Mesothelial cell of epicardium (in vitro differentiated cells): ENCODE measurements at regions not wholly inside any gene's neighbourhood (a gene's known extent, or its start where the extent isn't known, plus 50 kb on each side); places are given as distances from the start of the nearest gene placed in this dataset.

Experiments used
- DNase-seq, 2 experiments: peaks; one replicate each; pipeline ENCODE4 v3.0.0; 2021; ENCODE audit warnings: low spot score in 2 of 2; ENCODE audit not compliant: unreplicated experiment in 2 of 2
- H3K27ac Mint-ChIP-seq: 2 replicates; pipeline ENCODE4 v1.8.0; 2021; ENCODE audit warnings: mixed read lengths
- H3K27me3 Mint-ChIP-seq: 2 replicates; pipeline ENCODE4 v1.8.0; 2021; ENCODE audit warnings: low read depth, mixed read lengths
- H3K36me3 Mint-ChIP-seq: 2 replicates; pipeline ENCODE4 v1.8.0; 2021; ENCODE audit warnings: mixed read lengths
- H3K4me1 Mint-ChIP-seq: 2 replicates; pipeline ENCODE4 v1.8.0; 2021; ENCODE audit warnings: mixed read lengths
- H3K4me3 Mint-ChIP-seq: 2 replicates; pipeline ENCODE4 v1.8.0; 2021; ENCODE audit warnings: mild to moderate bottlenecking, moderate library complexity, mixed read lengths
- H3K9me3 Mint-ChIP-seq: 2 replicates; pipeline ENCODE4 v1.8.0; 2021; ENCODE audit warnings: mixed read lengths
- CTCF ChIP-seq: fragments of 200-600 bp; sonication (generic); IDR thresholded peaks from one replicate; pipeline ENCODE4 v1.5.0; 2021; ENCODE audit warnings: antibody characterized with exemption; ENCODE audit not compliant: unreplicated experiment

DNA sequence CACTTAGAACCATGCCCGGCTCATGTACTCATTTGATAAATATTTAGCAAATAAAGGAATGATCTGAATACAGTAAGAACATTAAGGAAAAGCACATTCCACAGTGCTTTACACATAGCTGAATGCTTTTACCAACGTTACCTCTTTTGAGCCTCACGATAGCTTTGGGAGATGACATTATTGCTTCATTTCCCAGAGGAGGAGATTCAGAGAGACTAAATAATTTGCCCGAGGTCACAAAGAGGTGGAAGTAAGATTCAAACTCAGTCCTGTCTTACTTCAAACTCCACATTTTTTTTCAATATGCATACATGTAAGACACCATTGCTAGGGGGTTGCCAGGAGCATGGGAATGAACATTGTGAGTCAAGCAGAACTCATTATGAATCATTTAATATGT lies 538.5 kb downstream of the BCOR start:
- H3K9me3 Mint-ChIP-seq: peaks cover 22% of the 10 kb centered on the region
- no peak for DNase-seq
- H3K27me3 Mint-ChIP-seq: no peaks in the 10 kb centered on the region
- no peak for TF ChIP-seq CTCF
- no peak overlapping the region for H3K4me3 Mint-ChIP-seq
- H3K27ac Mint-ChIP-seq: no peak overlapping the region
- peaks cover 1% of the 10 kb centered on the region for H3K4me1 Mint-ChIP-seq
- no peaks in the 10 kb centered on the region for H3K36me3 Mint-ChIP-seq

- TF ChIP-seq CTCF: no peak
- Mint-ChIP-seq H3K4me1 (peaks cover 7% of the 10 kb centered on the region), H3K27me3 (no peaks in the 10 kb centered on the region), H3K36me3 (no peaks in the 10 kb centered on the region), H3K9me3 (peaks cover 18% of the 10 kb centered on the region), H3K27ac (no peak overlapping the region), H3K4me3 (no peak overlapping the region)
- no peak for DNase-seq
Measured at GRCh38 chrX:39560271-39560670, 537.5 kb downstream of the BCOR start.

GRCh38 chrX:39563178-39563577 lies 534.6 kb downstream of the BCOR start:
- no peak for TF ChIP-seq CTCF
- peaks cover 29% of the 10 kb centered on the region for H3K9me3 Mint-ChIP-seq
- no peak overlapping the region for H3K27ac Mint-ChIP-seq

DNA sequence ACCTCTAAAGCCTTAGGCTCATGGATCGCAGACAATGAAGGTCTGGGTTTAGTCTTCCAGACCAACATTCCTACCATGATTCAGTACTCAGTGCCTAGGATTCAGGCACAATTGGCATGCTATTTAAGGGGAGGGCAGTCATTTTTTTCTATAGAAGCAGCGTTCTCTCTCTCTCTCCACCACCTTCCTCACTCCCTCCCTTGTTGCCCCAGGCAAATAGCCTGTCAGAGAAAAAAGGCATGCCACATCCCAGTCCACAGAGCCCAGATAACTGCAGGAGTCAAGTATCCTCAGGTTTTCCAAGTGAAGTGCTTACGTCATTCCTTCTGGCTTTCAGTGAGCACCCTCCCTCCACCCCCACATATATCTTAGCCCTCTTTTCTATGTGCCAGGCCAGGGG lies 533.0 kb downstream of the BCOR start:
- no peak for DNase-seq
- Mint-ChIP-seq H3K27me3 (no peaks in the 10 kb centered on the region), H3K27ac (no peak overlapping the region), H3K4me3 (no peak overlapping the region), H3K9me3 (peaks cover 37% of the 10 kb centered on the region), H3K36me3 (no peaks in the 10 kb centered on the region), H3K4me1 (peaks cover 6% of the 10 kb centered on the region)
- TF ChIP-seq CTCF: no peak

More at GRCh38 chrX:39563178-39563577, 534.6 kb downstream of the BCOR start:
- DNase-seq: no peak
- H3K4me1 Mint-ChIP-seq: peaks cover 6% of the 10 kb centered on the region
- H3K36me3 Mint-ChIP-seq: no peaks in the 10 kb centered on the region
- H3K27me3 Mint-ChIP-seq: no peaks in the 10 kb centered on the region
- no peak overlapping the region for H3K4me3 Mint-ChIP-seq

- Mint-ChIP-seq H3K4me1 (peaks cover 11% of the 10 kb centered on the region), H3K9me3 (peaks cover 12% of the 10 kb centered on the region), H3K27me3 (no peaks in the 10 kb centered on the region), H3K27ac (no peak overlapping the region), H3K4me3 (no peak overlapping the region), H3K36me3 (no peaks in the 10 kb centered on the region)
- no peak for TF ChIP-seq CTCF
- DNase-seq: no peak
Measured at GRCh38 chrX:39574178-39574577, 523.6 kb downstream of the BCOR start.

GRCh38 chrX:39576041-39576872 lies 521.5 kb downstream of the BCOR start:
- H3K27ac Mint-ChIP-seq: no peak overlapping the region
- no peaks in the 10 kb centered on the region for H3K27me3 Mint-ChIP-seq
- H3K4me3 Mint-ChIP-seq: no peak overlapping the region
- no peak for TF ChIP-seq CTCF
- H3K9me3 Mint-ChIP-seq: peaks cover 9% of the 10 kb centered on the region
- no peak for DNase-seq
- no peaks in the 10 kb centered on the region for H3K36me3 Mint-ChIP-seq
- peaks cover 11% of the 10 kb centered on the region for H3K4me1 Mint-ChIP-seq
